K562 (cell line): ENCODE measurements at regions not wholly inside any gene's neighbourhood (a gene's known extent, or its start where the extent isn't known, plus 50 kb on each side); places are given as distances from the start of the nearest gene placed in this dataset.
A peak's percentile ranks its signal among the peaks of the same experiment; 100 is the strongest.

ENCODE experiments used
- ASH1L ChIP-seq: fragments of 450-650 bp; IDR thresholded peaks from 2 replicates; pipeline ENCODE4 v1.6.1; 2018; ENCODE audit warnings: borderline replicate concordance, mild to moderate bottlenecking, low read depth; ENCODE audit not compliant: partially characterized antibody
- ATF1 ChIP-seq, 2 experiments: fragments of 450-650 bp in 1 of 2; IDR thresholded peaks; 2 replicates each; pipeline ENCODE4 v1.6.1; 2016; ENCODE audit warnings: missing compliant biosample characterization in 1 of 2, missing genetic modification characterization in 1 of 2
- FOXJ2 ChIP-seq: fragments of 200-800 bp; sonication (Bioruptor generic); IDR thresholded peaks from 2 replicates; pipeline ENCODE4 v1.6.1; 2016; ENCODE audit warnings: missing genetic modification characterization, missing compliant biosample characterization
- IRF2 ChIP-seq: sonication (generic); formaldehyde crosslinking; IDR thresholded peaks from 2 replicates; pipeline ENCODE4 v1.8.1; 2022; ENCODE audit warnings: mild to moderate bottlenecking, missing genetic modification reagents
- MYBL2 ChIP-seq, 2 experiments: fragments of 450-650 bp in 1 of 2; sonication (generic) in 1 of 2; formaldehyde crosslinking in 1 of 2; IDR thresholded peaks; 2 replicates each; pipeline versions ENCODE4 v1.6.1 to v1.8.1; 2017 to 2022; ENCODE audit warnings: borderline replicate concordance in 1 of 2, inconsistent platforms in 1 of 2, low read depth in 1 of 2, mild to moderate bottlenecking in 1 of 2, missing genetic modification reagents in 1 of 2, moderate library complexity in 1 of 2
- NR1H2 ChIP-seq: sonication (generic); formaldehyde crosslinking; IDR thresholded peaks from 2 replicates; pipeline ENCODE4 v1.4.0; 2020; ENCODE audit warnings: mild to moderate bottlenecking, missing genetic modification reagents
- SRF ChIP-seq, 2 experiments: fragments of 250-450, 450-650 bp in 1 of 2; sonication (Bioruptor Pico) in 1 of 2; sonication (generic) in 1 of 2; formaldehyde crosslinking; IDR thresholded peaks; 2 replicates each; pipeline versions ENCODE4 v1.5.0 to v1.5.1; 2020 to 2022; ENCODE audit warnings: mild to moderate bottlenecking in 1 of 2, missing genetic modification reagents in 1 of 2
- U2AF1 ChIP-seq: fragments of 200-400 bp; formaldehyde crosslinking; optimal IDR thresholded peaks from 2 replicates; pipeline ENCODE3; 2017; ENCODE audit warnings: mild to moderate bottlenecking, low read depth, low read length, moderate library complexity
- ZNF280A ChIP-seq: fragments of 450-650 bp; IDR thresholded peaks from 2 replicates; pipeline ENCODE4 v1.6.1; 2018; ENCODE audit warnings: mild to moderate bottlenecking, low read depth; ENCODE audit not compliant: partially characterized antibody
- ZNF707 ChIP-seq: fragments of 250-450 bp; sonication (Bioruptor Pico); conservative IDR thresholded peaks from 2 replicates; pipeline ENCODE4 v1.8.0; 2022; ENCODE audit warnings: inconsistent platforms, mild to moderate bottlenecking, moderate library complexity
- ZNF740 ChIP-seq, 3 experiments: fragments of 200-800 bp in 1 of 3; sonication (Bioruptor generic) in 1 of 3; sonication (generic) in 1 of 3; formaldehyde crosslinking in 1 of 3; IDR thresholded peaks; 2 replicates each; pipeline versions ENCODE4 v1.6.1 to v1.8.0; 2016 to 2022; ENCODE audit warnings: mild to moderate bottlenecking in 2 of 3, missing compliant biosample characterization in 2 of 3, missing genetic modification characterization in 2 of 3, missing genetic modification reagents in 1 of 3
- TF ChIP-seq, protein P1 (sequence below): fragments of 200-800 bp; sonication (Bioruptor generic); IDR thresholded peaks from 2 replicates; pipeline ENCODE4 v1.6.1; 2017; ENCODE audit warnings: missing genetic modification characterization, missing compliant biosample characterization

DNA sequence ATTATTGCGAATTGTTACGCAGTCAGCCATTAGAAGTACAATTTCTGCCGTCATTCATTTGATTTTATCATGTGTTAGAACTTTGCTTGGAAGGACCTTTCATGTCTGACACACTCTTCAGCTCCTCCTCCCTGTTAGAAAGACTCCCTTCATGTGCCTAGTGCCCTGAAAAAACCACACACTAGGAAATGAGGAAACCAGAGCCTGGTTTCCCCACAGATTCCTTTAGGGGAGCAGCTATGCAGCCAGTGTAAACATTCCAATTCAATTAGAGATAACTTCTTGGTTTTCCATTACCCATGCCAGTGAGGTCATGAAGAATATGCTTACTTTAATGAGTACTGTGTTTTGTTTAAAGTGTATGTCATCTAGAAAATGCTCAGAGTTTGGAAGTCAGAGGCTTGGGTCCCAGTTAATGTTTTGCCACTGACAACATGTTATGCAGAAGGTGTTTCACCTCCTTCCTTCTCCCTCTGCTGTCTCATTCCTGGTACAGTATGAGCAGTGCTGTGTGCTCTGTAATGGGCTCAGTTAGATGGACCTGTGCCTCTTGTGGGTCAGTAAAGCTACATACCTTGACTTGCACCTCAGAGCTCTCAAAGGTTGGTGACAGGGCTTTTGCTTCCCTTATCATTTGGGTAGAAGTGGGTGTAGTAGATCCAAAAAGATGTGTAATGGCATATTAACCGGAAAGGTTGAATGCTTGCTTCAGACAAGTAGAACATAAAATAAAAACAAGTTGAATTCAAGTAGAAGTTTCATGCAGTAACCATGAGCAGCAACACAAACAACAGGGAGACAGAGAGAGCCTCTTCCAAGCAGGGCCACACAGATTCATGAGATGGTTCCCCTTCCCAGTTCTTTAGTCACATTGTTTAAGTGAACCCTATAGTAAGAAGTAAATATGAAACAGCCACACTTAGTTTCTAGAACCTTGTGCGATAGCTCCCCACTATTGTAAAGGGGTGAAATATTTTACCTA is 52.6 kb upstream of the TNFAIP8 start (continued):
- TF ChIP-seq ZNF280A (no peak), FOXJ2 (tag) (peak; percentile 11; the same call in 1 of the 2 replicates), ASH1L (no peak), U2AF1 (no peak), ZNF707 (no peak), ATF1 (CRISPR knock-in tag; IDR thresholded peaks at IDR 0.05) (no peak), ATF1 (tag; IDR thresholded peaks at IDR 0.05) (peak; percentile 42; the same call in 1 of the 2 replicates), NR1H2 (no peak), ZNF740 (CRISPR knock-in tag; IDR thresholded peaks at IDR 0.05) (no peak), ZNF740 (tag; IDR thresholded peaks at IDR 0.05) (no peak), MYBL2 (IDR thresholded peaks at IDR 0.05; ENCODE audit: low read depth) (no peak), MYBL2 (CRISPR knock-in tag; IDR thresholded peaks at IDR 0.05; ENCODE audit: borderline replicate concordance) (no peak), IRF2 (CRISPR knock-in tag) (no peak), SRF (CRISPR knock-in tag; IDR thresholded peaks at IDR 0.05) (peak in 1 of 2 experiments; percentile 69; a peak in 1 of 4 replicates)
- TF ChIP-seq, protein P1, sequence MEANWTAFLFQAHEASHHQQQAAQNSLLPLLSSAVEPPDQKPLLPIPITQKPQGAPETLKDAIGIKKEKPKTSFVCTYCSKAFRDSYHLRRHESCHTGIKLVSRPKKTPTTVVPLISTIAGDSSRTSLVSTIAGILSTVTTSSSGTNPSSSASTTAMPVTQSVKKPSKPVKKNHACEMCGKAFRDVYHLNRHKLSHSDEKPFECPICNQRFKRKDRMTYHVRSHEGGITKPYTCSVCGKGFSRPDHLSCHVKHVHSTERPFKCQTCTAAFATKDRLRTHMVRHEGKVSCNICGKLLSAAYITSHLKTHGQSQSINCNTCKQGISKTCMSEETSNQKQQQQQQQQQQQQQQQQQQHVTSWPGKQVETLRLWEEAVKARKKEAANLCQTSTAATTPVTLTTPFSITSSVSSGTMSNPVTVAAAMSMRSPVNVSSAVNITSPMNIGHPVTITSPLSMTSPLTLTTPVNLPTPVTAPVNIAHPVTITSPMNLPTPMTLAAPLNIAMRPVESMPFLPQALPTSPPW = no peak
- TF ChIP-seq, all 486 proteins: peak for 10
